RPMI8226 (cell line): ENCODE measurements at regions not wholly inside any gene's neighbourhood (a gene's known extent, or its start where the extent isn't known, plus 50 kb on each side); places are given as distances from the start of the nearest gene placed in this dataset.
"Not testable (repeated sequence)": the region's sequence is repeated elsewhere in the genome, so short reads cannot be mapped to it uniquely, and the experiment has no call there.

ENCODE experiments used
- DNase-seq: peaks from one replicate; pipeline ENCODE4 v3.0.0-alpha.2; 2015

DNA sequence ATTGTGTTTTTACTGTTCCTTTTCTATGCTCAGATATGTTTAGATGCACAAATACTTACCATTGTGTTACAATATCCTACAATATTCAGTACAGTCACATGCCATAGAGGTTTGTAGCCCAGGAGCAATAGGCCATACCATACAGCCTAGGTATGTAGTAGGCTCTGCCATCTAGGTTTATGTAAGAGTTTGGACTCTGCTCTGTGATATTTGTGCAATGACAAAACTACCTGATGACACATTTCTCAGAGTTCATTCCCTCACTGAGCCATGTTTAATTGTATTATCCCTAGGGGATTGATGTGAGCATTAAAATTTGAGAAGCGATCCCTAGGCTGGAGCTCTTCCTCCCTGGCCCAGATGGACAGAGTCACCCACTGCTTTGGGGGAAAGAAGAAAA lies 270.0 kb upstream of the PROK2 start:
- no peak for DNase-seq

DNA sequence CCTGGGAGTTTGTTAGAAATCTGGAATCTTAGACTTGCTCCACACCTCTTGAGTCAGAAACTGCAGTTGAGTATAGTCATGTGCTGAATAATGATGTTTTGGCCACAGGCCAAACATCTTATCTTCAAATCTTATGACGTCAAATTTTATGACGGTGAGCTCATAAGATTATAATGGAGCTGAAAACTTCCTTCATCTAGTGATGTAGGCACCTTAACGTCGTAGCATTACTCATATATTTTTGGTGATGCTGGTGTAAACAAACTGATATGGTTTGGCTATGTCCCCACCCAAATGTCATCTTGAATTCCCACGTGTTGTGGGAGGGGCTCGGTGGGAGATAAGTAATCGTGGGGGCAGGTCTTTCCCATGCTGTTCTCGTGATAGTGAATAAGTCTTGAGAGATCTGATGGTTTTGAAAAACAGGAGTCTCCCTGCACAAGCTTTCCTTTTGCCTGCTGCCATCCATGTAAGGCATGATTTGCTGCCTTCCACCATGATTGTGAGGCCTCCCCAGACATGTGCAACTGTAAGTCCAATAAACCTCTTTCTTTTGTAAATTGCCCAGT lies 268.0 kb upstream of the PROK2 start:
- no peak for DNase-seq

DNA sequence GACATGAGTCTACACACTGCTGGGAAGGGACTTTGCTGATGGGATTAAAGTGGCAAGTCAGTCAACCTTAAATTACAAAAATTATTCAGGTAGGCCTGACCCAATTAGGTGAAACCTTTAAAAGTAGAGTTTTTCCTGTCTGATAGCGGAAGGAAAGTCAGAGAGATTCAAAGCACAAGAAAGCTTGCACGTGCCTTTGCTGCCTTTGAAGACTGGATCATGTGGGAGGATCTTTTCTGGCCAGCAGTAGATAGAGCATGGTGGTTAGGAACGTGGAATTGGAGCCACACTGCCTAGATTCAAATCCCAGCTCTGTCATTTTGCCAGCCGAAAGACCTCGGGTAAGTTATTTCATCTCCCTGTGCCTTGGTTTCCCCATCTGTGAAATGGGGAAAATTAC lies 265.8 kb upstream of the PROK2 start:
- no peak for DNase-seq

DNA sequence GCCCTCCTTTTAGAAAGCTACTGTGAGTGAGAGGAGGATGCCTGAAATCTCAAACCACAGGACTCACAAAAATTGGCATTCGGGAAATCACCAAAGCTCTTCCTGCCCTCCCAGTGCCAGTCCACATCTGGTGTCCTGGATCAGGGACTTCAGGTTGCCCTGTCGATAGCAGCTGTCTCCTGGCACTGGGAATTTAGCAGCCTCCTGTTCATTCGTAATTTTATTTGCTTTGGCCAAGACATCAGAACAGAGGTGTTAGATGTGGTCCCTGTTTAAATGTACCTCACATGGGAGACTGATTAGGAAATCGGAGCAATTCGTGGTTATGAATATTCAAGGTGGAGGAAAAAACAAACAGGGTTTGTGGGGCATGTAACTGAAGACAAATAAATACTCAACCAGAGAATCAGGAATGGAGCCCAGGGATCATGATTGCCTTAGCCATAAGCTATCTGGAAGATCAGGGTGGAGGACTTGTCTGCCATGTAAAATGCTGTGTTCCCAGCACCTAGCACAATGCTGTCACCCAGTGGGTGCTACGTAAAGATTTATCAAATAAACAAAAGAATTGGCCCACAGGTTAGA lies 265.2 kb upstream of the PROK2 start:
- no peak for DNase-seq

DNA sequence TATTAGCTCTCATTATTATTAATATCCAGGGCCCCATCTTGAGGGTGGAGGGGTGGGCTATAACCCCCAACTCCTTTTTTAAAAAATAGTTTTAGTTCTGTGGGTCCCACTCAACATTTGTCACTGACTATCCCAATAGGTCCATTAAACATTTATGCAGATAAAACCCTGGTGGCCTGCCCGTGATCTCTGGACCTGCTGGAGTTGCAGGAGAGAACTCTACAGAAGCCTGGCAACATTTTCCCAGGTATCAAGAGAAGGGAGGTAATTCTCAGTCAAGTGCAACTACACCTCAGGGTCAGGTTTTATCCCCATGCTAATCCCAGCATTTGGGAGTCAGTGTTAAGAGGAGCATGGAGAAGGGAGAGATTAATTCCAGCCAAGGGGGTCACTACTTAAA lies 264.4 kb upstream of the PROK2 start:
- no peak for DNase-seq

DNA sequence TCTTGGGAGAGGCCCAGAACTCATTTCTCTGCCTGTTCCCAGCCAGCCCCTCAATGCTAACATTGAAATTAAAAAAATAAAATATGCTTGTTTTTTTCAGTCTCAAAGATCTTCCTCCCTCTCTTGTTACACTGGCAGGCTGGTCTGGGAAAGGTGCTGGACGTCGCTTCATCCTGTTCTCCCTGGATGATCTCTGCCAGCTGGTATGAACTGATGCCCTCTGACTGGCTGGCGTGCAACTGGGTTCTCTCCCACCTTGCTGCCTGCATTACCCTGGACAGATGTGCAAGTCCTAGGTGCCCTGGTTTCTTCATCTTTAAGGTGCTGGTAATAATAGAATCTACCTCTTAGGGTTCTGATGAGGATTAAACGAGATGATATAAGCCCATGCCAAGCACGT lies 263.9 kb upstream of the PROK2 start:
- no peak for DNase-seq

DNA sequence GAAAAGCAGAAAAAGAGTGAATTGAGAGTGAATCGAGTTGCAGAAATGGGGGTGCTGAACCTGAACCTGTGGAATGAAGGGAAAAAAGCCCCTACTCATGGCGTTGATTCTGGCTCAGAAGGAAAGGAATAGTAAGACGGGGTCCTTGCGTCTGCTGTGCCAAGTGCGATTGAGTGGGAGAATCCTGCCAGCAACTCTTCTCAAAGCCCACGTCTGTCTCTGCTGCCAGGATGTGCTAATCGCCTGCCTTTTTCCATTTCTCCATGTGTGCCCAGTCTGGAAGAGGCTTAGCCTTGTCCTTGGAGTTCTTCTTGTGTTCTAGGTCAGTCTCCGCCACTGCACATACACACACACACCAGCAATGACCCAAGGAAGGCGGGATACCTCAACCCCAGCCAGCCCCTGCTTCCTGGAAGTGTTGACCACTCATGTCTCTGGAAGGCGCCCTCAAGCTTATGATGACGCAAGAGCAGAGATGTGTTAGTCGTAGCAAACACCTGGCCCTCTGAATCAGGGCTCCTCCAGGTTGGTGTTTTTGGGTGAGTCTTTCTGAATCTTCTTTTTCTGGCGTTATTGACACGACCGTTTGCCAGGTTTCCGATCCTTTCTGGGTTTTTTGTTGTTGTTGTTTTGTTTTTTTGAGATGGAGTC lies 262.4 kb upstream of the PROK2 start:
- DNase-seq: no peak

DNA sequence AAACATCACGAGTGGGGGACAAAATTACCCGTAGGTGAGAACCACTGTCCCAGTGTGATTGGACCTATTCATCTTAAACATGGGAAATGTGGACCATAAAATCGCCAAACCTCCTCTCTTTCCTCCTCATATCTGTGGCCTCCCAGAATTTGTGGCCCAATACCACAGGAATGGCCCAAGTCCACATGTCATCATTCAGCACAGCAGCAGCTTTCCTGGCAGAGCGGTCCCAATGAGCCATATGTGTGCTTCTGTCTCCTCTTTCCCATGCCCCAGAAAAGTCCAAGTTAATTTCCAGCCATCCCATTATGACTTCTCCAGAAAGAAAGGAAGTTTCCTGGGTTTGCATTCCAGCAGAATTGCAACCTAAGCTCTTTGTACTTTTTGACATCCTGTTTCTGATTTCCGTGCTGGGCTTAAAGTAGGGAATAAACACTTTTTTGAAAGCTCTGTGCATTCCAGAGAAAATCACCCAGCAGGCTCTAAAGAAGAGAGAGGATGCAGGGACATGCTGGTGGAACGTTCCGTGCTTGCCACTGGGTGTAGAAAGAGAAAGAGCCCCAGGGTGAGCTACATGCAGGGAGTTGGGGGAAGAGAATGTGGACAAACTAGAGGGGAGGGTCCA lies 259.4 kb upstream of the PROK2 start:
- DNase-seq: no peak

DNA sequence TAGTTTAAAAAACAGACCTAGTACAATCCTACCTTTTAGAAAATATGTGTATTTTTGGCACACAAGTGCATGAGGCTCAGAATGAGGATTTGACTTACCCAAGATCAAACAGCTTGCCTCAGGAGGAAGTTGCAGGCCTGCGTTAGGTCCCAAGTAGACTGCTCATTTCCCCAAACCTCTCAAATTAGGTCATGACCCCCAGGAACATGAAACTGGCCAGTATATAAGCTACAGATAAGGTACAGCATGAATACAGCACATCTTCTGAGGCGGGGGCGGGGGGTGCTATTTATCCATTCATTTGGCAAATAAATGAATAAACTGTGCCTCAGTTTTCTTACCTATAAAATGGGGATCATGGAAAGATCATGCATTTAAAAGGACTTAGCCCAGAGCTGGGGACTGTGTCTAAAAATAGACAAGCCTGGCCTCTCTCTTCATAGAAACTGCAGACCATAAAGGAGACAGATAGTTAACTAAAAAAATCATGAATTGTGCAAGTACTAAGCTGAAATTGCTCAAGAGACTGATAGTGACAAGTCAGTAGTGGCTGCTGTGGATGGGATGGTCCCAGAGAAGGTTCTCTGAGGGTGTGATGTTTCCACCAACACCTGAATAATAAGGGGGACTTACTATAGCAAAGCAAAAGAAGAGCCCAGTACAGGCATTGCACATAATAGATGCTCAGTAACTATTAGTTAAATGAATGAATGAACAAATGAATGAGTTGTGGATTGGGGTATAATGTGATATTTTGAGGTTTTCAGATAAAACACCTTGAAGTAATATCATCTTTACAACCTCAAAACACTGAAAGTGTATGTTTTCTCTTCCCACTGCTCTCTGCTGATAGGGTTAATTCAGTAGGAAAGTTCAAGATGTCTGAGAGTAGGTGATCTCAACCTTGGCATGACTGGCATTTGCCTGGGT lies 258.5 kb upstream of the PROK2 start:
- no peak for DNase-seq

DNA sequence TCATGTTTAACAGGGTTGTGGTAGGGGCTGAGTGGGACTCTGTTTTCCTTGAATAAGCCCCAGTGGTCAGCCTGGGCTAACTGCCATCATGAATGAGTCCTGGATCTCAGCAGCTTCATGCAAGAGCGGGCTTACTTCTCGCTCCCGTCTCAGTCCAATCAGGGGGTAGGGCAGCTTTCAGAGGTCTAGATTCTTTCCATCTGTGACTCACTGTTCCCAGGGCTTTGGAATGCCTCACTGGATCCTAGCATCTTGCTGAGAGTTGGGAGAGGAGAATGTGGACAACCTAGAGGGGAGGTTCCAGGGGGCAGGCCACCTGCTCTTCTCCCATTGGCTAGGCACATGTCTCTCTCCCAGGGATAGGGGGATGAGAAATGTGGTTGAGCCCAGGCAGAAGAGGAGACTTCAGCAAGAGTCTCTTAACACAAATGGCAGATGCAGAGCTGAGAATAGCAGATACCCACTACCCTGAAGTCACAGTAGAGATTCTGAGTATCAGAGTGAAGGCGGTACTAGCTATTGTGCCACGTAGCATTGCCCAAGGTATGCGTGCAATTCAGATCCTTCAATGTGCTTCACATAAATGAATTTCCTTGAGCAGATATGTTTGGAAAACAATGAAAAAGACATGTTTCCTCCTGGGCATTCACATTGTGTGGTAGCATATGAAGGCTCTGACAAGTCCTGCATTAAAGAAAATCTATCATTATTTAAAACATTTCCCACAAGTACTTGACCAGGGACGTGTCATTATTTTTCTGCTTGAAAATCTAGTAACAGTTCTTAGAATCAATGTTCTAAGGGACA lies 257.7 kb upstream of the PROK2 start:
- DNase-seq: no peak

DNA sequence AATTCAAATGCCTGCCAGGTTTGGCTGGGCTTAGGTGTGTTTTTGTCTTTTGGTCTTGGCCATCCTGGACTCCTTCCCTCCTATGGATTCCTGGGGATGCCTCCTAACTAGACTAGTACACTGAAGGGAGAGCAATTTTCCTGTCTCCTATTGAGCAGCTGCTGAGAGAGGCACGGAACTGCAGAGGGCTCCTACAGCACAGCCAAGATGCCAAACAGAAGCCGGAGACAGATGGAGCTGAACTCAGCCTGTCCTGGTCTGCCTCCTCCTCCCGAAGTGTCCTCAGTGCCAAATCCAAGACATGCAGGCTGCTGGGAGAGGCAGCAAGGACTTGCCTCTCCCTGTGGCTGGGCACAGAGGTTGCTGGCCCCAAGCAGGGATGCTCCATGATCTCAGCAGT lies 256.6 kb upstream of the PROK2 start:
- no peak for DNase-seq

DNA sequence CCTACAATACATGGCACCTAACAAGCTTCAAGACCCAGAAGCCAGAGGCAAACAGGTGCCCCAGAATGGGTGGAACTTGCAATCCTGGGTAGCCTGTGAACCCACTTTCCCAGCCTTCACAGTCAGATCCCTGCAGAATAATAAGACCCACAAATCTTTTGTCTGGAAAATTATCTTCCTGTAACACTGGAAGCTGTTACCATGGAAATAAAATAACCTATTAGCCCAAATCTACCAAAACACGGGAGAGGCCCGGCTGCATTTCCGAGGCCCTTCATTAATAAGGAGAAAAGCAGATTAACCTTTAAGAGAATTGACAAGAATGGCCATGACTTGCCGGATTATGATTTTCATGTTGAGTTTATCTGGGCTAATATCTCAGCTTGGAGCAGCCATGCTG lies 256.1 kb upstream of the PROK2 start:
- no peak for DNase-seq

DNA sequence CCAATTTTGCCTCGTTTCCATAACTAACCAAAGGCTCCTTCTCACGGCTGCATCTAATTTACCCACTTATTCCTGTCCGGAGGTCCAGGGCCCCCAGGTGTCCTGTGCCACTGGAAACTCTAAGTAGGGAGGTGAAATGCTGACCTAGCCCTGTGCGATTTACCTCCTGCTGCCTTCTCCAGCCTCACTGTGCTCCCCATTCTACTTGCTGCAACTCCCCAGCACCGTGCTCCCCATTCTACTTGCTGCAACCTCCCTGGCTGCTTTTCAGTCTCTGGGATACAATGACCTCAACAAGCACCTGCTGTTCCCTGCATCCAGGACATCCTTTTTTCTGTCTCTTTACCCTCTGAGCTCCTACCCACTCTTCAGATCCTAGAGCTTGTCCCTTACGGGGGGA lies 254.7 kb upstream of the PROK2 start:
- no peak for DNase-seq

DNA sequence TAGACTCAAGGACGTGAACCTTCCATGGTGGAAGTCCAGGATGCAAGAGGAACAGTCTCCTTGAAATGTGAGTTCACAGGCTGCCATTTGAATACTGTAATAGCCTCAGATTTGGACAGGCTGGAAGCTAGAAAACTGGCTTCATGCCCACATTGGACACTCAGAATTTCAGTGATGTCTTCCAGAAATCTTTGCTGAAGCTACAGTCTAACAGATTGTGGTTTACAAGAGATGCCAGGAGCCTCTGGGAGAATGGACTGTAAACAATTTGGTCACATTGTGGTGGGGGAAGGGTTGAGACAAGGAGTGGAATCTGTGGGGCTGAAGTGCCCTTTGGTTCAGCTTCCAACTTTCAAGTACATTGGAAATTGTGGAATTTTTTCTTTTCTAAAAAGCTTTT lies 252.0 kb upstream of the PROK2 start:
- no peak for DNase-seq

DNA sequence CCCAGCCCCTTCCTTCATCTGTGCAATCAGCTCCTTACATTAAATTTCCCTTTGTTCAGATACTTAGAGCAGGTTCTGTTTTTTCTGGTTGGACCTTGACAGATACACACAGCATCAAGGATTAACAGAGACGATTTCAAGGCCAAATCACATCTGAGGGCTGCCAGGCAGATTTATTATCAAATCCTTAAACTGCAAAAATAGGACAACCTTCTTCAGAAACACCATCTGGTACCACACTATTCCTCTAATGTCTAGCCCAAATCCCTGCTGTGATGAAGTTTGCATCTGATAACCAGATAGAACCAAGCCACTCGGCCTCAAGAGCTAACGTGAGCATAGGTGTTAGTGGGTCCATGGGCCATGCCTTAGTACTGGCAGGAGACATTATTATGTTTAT lies 250.7 kb upstream of the PROK2 start:
- no peak for DNase-seq

DNA sequence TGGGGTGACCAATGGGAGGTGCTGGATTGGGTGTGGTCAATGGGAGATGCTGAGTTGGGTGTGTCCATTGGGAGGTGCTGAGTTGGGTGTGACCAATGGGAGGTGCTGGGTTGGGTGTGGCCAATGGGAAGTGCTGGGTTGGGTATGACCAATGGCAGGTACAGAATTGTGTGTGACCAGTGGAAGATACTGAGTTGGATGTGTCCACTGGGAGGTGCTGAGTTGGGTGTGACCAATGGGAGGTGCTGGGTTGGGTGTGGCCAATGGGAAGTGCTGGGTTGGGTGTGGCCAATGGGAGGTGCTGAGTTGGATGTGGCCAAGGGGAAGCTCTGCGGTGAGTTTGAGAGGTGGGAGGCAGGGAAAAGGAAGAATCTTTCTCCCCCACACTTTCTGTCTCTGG lies 250.0 kb upstream of the PROK2 start:
- DNase-seq: no peak

DNA sequence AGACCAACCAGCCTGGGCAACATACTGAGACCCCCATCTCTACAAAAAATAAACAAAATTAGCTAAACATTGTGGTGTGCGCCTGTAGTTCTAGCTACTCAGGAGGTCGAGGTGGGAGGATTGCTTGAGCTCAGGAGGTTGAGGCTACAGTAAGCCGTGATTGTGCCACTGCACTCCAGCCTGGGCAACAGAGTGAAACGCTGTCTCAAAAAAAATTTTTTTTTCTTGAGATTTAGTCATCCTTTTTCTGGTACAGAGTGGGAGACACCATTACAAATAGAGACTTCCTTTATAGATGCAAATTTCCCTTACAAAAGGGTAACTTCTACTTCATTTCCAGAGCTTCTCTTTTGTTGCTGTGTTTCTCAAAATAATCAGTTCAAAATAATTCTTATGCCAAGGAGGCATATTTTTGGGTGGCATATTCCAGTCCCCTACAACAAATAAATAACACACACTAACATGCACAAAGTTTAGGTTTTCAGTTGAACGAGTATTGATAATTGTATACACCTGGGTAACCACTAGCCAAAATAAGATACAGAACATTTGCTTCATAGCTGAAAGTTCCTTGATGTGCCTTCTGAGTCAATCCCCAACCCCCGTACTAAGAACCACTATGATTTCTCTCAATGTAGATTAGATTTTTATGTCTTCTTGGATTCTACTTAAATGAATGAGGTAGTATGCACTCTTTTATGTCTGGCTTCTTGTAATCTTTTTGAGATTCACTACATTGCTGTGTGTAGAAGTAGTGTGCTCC lies 248.9 kb upstream of the PROK2 start:
- DNase-seq: no peak

DNA sequence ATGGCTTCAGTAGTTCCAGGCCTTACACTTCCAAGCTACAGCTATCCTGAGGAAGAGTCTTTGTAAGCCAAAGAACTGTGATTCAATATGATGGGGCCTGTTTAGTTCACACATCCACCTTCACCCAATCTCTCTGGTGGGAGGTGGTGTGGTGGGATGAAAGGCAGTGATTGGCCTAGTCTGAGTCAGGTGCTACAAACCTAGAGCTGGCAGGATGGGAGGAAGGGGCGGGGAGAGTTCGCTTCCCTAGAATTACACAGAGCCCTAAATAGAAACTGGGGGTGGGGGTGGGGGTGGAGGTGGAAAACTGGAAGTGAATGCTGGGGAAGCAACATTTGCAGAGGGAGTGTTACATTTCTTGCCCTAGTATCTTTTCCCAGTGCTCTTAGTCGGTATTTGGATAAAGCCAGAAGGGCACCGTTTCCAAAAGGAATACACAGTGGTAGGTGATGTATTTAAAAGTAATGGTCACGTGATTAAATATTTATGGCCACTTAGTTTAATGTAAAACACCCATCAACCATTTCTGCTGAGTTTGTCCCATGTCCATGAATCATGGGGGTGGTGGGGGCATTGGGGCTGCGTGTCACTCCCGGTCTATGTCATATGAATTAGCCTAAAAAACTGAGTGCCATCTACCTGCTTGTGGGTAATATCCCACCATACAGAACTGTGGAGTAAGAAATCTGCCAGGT lies 247.6 kb upstream of the PROK2 start:
- DNase-seq: no peak

DNA sequence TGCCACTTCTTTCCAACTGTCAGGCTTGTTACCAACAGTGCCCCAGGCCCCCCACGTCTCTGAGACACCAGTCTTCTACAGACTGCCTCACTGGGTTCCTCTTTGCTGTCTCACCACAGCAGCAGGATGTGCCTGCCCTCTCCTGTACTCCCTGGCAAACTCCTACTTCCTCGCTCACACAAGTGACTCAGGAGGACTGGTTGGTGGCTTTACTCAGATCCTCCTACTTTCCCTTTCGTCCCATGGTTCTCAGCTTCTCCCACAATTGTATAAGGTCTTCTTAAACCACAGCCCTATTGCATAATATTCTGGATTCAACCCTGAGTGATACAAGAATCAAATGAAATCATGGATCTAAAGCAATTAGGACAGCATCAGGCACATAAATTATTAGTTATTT lies 246.6 kb upstream of the PROK2 start:
- no peak for DNase-seq

DNA sequence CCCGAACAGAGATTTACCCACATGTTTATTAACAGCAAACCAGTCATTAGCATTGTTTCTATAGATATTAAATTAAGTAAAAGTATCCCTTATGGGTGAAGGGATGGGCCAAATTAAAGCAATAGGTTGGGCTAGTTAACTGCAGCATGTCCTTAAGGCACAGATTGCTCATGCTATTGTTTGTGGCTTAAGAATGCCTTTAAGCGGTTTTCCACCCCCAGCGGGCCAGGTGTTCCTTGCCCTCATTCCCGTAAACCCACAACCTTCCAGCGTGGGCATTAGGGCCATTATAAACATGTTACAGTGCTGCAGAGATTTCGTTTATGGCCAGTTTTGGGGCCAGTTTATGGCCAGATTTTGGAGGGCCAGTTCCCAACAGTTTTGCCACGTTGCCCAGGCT lies 245.3 kb upstream of the PROK2 start:
- DNase-seq: not testable (repeated sequence)

DNA sequence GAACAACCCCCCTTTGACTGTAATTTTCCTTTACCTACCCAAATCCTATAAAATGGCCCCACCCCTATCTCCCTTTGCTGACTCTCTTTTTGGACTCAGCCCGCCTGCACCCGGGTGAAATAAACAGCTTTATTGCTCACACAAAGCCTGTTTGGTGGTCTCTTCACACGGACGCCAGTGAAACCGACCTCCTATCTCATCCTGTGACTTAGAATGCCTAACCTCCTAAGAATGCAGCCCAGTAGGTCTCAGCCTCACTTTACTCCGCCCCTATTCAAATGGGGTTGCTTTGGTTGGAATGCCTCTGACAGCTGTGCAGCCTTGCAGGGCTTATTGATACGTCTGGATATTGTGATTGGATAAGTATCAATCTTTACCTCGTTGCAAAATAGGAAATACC lies 243.8 kb upstream of the PROK2 start:
- DNase-seq: not testable (repeated sequence)
